Neuron (in vitro differentiated cells): ENCODE measurements at regions not wholly inside any gene's neighbourhood (a gene's known extent, or its start where the extent isn't known, plus 50 kb on each side); places are given as distances from the start of the nearest gene placed in this dataset.
"Not testable (repeated sequence)": the region's sequence is repeated elsewhere in the genome, so short reads cannot be mapped to it uniquely, and the experiment has no call there.

Source experiments
- H2AFZ ChIP-seq: one replicate; pipeline ENCODE4 v1.6.1; 2013; ENCODE audit warnings: low read depth, mild to moderate bottlenecking, inconsistent platforms, low read length, moderate library complexity
- H3K27me3 ChIP-seq: one replicate; pipeline ENCODE4 v1.6.1; 2013; ENCODE audit warnings: low read length; ENCODE audit not compliant: insufficient read depth
- H3K36me3 ChIP-seq: one replicate; pipeline ENCODE4 v1.6.1; 2013; ENCODE audit warnings: low read length; ENCODE audit not compliant: insufficient read depth
- H3K4me1 ChIP-seq: one replicate; pipeline ENCODE4 v1.6.1; 2013; ENCODE audit warnings: low read length; ENCODE audit not compliant: insufficient read depth
- H3K4me3 ChIP-seq: 2 replicates; pipeline ENCODE4 v1.5.1; 2013; ENCODE audit warnings: mild to moderate bottlenecking, low read length, moderate library complexity
- H3K9me3 ChIP-seq: one replicate; pipeline ENCODE4 v1.6.1; 2013; ENCODE audit warnings: low read length

DNA sequence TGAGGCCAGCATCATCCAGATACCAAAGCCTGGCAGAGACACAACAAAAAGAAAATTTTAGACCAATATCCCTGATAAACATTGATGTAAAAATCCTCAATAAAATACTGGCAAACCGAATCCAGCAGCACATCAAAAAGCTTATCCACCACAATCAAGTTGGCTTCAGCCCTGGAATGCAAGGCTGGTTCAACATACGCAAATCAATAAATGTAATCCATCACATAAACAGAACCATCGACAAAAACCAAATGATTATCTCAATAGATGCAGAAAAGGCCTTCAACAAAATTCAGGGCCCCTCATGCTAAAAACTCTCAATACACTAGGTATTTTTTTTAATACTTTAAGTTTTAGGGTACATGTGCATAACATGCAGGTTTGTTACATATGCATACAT, 74.1 kb downstream of the ELAPOR2 start:
- H2AFZ ChIP-seq, H3K4me1 ChIP-seq, H3K36me3 ChIP-seq, H3K27me3 ChIP-seq, H3K9me3 ChIP-seq, H3K4me3 ChIP-seq: not testable (repeated sequence)

DNA sequence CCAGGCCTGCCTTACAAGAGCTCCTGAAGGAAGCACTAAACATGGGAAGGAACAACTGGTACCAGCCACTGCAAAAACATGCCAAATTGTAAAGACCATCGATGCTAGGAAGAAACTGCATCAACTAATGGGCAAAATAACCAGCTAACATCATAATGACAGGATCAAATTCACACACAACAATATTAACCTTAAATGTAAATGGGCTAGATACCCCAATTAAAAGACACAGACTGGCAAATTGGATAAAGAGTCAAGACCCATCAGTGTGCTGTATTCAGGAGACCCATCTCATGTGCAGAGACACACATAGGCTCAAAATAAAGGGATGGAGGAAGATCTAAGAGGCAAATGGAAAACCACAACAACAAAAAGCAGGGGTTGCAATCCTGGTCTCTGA, 75.8 kb downstream of the ELAPOR2 start:
- H2AFZ ChIP-seq, H3K4me3 ChIP-seq, H3K36me3 ChIP-seq, H3K9me3 ChIP-seq, H3K27me3 ChIP-seq, H3K4me1 ChIP-seq: not testable (repeated sequence)

DNA sequence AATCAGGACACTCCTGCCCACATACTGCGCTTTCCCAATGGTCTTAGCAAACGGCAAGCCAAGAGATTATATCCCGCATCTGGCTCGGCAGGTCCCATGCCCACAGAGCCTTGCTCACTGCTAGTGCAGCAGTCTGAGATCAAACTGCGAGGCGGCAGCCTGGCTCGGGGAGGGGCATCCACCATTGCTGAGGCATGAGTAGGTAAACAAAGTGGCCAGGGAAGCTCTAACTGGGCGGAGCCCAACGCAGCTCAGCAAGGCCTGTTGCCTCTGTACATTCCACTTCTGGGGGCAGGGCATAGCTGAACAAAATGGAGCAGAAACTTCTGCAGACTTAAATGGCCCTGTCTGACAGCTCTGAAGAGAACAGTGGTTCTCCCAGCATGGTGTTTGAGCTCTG, 77.5 kb downstream of the ELAPOR2 start:
- not testable (repeated sequence) for H3K36me3 ChIP-seq, H3K27me3 ChIP-seq, H3K4me1 ChIP-seq, H2AFZ ChIP-seq, H3K9me3 ChIP-seq, H3K4me3 ChIP-seq

DNA sequence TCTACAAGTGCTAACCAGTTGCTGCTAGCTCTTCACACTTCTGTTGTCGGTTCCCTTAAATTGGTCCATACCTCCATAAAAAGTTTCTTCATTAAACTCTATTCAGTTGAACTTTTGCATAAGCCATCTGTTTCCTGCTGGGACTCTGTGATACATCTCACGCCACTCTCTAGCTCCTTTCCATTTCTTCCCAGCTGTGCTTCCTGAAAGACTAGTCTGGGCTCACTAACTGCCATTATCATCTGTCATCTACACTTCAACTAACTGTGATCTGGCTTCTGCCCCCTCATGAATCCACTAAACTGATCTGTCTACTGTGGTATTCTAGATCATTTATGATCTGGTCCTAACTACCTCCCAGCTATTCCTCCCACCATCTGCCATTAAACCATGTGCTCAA, 78.3 kb downstream of the ELAPOR2 start:
- no peaks in the 10 kb centered on the region for H3K9me3 ChIP-seq
- H3K27me3 ChIP-seq = no peaks in the 10 kb centered on the region
- H3K4me3 ChIP-seq = no peak overlapping the region
- no peaks in the 10 kb centered on the region for H3K4me1 ChIP-seq
- no peaks in the 10 kb centered on the region for H3K36me3 ChIP-seq
- H2AFZ ChIP-seq = no peak overlapping the region

DNA sequence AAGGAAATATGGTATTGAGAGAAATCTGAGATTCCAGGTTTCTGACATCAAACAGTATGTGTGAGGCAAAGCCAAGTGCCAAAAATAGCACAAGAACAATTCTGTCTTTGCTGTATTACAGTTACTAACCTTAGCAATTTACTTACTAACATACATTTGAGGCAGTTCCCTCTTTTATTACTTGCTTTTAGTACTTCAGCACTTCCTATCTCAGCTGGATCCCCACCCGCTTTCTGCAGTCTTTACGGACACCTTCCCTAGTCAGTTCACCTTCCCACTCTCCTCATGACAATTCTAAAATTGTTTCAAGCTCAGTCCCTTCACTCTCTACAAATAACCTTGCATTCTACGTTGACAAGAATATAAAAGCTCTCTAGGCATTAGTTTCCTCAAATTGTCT, 79.2 kb downstream of the ELAPOR2 start:
- no peak overlapping the region for H2AFZ ChIP-seq
- no peaks in the 10 kb centered on the region for H3K27me3 ChIP-seq
- H3K36me3 ChIP-seq = no peaks in the 10 kb centered on the region
- no peaks in the 10 kb centered on the region for H3K4me1 ChIP-seq
- H3K4me3 ChIP-seq = no peak overlapping the region
- H3K9me3 ChIP-seq = no peaks in the 10 kb centered on the region

DNA sequence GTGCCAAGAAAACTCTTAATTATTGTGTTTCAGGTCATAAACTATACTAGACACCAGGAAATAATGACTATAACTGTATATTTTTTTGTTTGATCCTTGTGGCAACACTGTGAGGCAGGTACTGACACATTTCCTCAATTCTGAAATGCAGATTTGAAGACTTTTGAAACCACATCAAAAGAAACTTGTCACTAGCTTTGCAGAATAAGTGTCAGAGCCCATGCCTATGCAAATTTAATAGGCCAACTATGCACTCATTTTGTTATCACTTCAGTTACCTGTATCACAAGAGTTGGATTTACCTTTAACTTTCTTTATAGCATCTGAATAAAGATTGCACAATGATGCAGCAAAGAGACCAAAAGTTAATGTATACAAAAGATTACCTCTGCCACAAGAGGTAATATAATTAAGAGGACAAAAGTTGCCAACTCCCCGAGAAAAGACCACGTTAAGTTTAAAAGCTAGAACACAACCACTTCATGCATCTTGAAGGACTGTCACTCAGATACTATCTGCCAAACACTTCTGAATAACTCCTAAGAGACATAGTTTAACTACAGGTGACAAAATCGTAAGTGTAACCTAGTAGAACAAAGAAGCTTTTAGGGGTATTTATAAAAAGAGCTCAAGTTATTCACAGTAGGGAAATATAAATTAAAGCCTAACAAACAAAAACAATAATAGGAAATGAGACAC, 80.5 kb downstream of the ELAPOR2 start:
- H3K4me3 ChIP-seq = no peak overlapping the region
- H2AFZ ChIP-seq = no peak overlapping the region
- H3K27me3 ChIP-seq = no peaks in the 10 kb centered on the region
- H3K4me1 ChIP-seq = no peaks in the 10 kb centered on the region
- no peaks in the 10 kb centered on the region for H3K9me3 ChIP-seq
- H3K36me3 ChIP-seq = no peaks in the 10 kb centered on the region

DNA sequence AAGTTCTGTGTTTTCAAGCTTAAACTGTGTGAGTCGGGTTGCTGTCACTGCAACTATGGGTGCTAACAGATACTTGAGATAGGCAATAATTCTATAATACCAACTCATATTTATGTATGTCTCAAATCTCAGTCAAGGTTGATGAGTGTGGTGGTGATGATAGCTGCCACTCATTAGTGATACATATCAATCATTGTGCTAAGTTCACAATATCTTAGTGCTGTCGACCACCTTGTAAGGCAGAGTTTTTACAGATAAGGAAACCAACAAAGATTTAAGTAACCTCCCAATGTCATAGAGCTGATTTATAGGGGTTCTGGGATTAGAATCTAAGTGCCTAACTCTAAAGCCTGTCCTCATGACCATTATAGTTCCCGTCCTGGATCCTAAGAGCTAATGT, 82.5 kb downstream of the ELAPOR2 start:
- Histone ChIP-seq H3K36me3 (no peaks in the 10 kb centered on the region), H3K9me3 (no peaks in the 10 kb centered on the region), H3K27me3 (no peaks in the 10 kb centered on the region), H3K4me3 (no peak overlapping the region), H3K4me1 (peaks cover 4% of the 10 kb centered on the region), H2AFZ (no peak overlapping the region)

DNA sequence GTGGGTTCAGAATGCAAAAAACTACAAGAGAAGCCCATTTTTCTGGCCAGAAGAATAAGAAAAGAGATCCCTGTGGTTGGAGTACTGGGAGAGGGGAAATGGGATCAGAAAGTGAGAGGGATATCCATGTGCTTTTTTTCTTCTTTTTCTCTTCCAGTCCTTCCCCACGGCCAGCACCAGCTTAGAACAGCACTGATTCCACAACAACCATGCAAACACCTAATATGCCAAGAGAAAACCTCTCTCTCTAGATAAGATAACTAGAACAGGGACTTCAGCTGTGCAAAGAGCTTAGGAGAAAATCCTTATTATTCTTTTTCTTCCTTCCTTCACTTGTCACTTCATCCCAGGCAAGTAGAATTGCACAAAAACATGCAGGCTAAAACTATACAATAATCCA, 83.5 kb downstream of the ELAPOR2 start:
- Histone ChIP-seq H3K4me3 (no peak overlapping the region), H3K4me1 (peaks cover 4% of the 10 kb centered on the region), H3K36me3 (no peaks in the 10 kb centered on the region), H3K9me3 (no peaks in the 10 kb centered on the region), H2AFZ (no peak overlapping the region), H3K27me3 (no peaks in the 10 kb centered on the region)

DNA sequence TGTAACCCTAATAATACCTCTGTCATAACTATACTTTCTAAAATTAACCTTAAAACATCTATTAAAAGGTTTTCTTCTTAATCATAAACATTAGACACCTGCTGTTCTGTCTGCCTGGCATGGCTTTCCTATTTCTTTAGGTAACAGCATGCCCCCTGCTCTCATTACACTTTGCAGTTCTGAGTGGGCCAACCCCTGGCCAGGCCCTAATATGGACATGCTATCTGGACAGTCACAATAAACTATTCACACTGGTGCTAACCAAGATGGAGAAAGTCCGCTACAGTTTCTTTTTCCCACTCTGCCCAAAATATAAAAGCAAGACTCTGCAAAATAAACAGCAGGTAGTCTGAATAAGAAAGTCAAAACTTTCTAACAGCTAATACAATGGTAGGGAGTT, 84.0 kb downstream of the ELAPOR2 start:
- H3K4me3 ChIP-seq = no peak overlapping the region
- H3K36me3 ChIP-seq = no peaks in the 10 kb centered on the region
- no peaks in the 10 kb centered on the region for H3K27me3 ChIP-seq
- H3K9me3 ChIP-seq = no peaks in the 10 kb centered on the region
- H3K4me1 ChIP-seq = peaks cover 4% of the 10 kb centered on the region
- H2AFZ ChIP-seq = no peak overlapping the region

DNA sequence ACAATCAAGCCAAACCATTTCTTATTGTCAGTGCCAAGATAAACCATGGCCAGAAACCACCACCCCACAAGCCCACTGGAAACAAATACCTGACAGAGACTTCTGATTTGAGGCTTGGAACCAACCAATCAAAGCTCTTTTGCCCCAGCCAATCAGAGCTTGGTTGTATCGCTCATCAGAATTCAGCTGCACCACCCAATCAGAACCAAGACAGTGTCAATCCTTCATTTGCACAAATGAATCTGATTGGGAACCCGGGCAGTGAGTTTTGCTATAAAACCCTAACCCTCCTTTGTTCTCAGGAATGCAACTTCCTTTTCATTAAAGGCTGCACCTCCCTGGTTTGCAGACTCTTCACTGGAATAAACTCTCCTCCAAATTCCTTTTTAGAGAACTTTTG, 87.4 kb downstream of the ELAPOR2 start:
- Histone ChIP-seq H3K4me3 (no peak overlapping the region), H3K4me1 (peaks cover 4% of the 10 kb centered on the region), H3K9me3 (no peaks in the 10 kb centered on the region), H3K27me3 (no peaks in the 10 kb centered on the region), H2AFZ (no peak overlapping the region), H3K36me3 (no peaks in the 10 kb centered on the region)

DNA sequence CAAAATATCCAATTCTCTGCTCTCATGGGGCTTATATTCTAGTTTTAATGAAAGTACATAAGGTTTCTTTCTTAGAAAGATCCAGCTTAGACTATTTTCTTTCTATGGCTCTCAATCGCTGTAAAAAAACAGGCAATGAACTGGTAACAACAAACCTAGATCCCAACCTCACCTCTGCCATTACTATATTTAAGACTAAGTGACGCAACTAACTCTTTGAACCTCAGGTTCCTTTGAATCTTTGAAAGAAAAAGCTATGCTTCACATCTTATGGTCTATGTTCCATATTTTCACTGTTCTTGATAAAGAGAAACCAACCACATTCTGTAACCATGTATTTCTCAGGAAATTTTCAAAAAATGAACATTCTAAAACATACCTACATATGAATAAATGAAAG, 88.5 kb downstream of the ELAPOR2 start:
- Histone ChIP-seq H3K27me3 (no peaks in the 10 kb centered on the region), H3K9me3 (no peaks in the 10 kb centered on the region), H3K4me1 (peaks cover 5% of the 10 kb centered on the region), H3K36me3 (no peaks in the 10 kb centered on the region), H2AFZ (no peak overlapping the region), H3K4me3 (no peak overlapping the region)

DNA sequence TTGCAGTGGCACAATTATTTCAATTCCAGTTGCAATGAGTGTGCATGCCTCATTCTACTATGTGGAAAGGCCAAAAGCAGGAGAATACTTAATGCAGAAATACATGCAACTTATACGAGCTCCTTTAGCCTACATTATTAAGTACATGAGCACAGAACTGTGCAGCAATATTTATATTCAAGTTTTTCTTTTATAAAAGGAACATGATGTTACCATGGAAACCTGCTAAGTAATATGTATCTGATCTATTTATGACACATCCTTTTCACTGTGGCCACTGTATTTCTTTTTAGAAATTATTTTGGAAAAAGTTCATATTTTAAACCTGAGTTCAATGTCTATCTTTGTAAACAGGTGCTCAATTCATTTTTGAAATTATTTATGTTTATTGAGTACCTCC, 88.9 kb downstream of the ELAPOR2 start:
- H3K36me3 ChIP-seq = no peaks in the 10 kb centered on the region
- H3K4me1 ChIP-seq = peaks cover 9% of the 10 kb centered on the region
- no peak overlapping the region for H2AFZ ChIP-seq
- H3K4me3 ChIP-seq = no peak overlapping the region
- H3K9me3 ChIP-seq = no peaks in the 10 kb centered on the region
- H3K27me3 ChIP-seq = no peaks in the 10 kb centered on the region

DNA sequence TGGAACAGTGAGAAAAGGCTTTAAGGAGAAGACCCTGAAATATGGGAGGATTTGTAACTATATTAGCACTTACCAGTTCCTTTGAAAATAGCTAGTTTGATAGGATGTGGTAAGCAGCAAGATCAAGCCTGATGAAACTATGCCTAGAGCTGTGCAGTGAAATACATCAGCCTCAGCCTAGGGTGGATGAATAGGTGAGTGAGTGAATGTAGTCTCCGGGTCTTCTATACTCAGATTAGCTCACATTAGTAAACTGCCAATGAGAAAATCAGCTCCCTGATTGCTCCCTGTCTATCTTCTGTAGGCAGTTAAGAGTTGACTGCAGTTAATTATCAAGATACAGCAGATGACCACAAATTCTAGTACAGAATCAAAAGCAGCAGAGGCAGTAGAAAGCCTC, 89.6 kb downstream of the ELAPOR2 start:
- Histone ChIP-seq H3K4me3 (no peak overlapping the region), H3K27me3 (no peaks in the 10 kb centered on the region), H2AFZ (no peak overlapping the region), H3K9me3 (no peaks in the 10 kb centered on the region), H3K4me1 (peaks cover 9% of the 10 kb centered on the region), H3K36me3 (no peaks in the 10 kb centered on the region)

DNA sequence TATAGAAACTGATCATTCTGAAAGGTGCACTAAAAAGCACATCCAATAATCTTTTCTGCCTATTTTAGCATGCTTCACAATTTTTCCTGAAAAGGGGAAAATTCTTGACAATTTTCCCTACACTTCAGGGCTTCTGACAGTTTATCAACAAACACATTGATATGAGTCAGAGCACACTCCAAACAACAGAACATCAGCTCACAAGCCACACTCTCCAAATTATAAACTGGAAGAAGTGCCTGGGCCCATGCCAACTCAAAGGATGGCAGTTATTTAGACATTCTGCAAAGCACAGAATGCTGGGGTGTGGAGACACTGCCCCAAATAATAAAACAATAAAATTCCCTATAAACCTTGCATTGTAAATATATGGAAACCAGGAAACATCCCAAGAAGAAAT, 90.8 kb downstream of the ELAPOR2 start:
- H3K9me3 ChIP-seq = no peaks in the 10 kb centered on the region
- no peaks in the 10 kb centered on the region for H3K27me3 ChIP-seq
- H3K36me3 ChIP-seq = no peaks in the 10 kb centered on the region
- no peak overlapping the region for H2AFZ ChIP-seq
- H3K4me1 ChIP-seq = peaks cover 16% of the 10 kb centered on the region
- no peak overlapping the region for H3K4me3 ChIP-seq
